Hematopoietic multipotent progenitor cell treated with erythropoietin and hydrocortisone succinate and interleukin-3 and kit ligand, for 15 days (in vitro differentiated cells): ENCODE measurements at regions not wholly inside any gene's neighbourhood (a gene's known extent, or its start where the extent isn't known, plus 50 kb on each side); places are given as distances from the start of the nearest gene placed in this dataset.
"Not testable (repeated sequence)": the region's sequence is repeated elsewhere in the genome, so short reads cannot be mapped to it uniquely, and the experiment has no call there.

ENCODE experiments used
- DNase-seq: peaks from one replicate; pipeline ENCODE4 v3.0.0-alpha.2; 2015; ENCODE audit warnings: low spot score

DNA sequence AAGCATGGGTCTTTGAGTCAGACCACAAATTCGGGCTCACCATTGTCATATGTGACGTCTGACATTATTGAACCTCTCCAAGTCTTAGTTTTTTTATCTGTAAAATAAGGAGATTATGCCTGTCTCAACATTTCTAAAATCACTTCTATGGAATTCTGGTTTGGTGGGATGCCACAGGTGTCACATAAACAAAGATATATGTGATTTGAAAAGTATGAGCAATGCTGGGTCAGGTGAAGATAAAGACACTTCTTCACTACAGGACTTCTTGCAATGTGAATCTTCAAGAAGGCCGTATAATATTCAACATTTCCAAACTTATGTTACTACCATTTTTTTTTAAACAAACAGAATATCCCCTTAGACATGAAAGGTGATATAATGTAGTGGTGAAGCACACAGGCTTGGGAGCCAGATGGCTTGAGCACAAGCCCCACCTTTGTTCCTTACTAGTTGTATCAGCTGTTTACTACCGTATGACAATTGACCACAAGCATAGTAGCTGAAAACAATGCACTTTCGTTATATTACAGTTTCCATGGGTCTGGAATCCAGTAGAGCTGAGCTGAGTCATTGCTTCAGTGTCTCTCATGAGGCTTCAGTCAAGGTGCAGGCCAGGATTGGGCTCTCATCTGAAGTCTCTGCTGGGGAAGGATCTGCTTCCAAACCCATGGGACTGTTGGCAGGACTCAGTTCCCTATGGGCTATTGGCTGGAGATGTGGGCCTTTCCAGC lies 87.7 kb downstream of the UTP18 start:
- DNase-seq: no peak

DNA sequence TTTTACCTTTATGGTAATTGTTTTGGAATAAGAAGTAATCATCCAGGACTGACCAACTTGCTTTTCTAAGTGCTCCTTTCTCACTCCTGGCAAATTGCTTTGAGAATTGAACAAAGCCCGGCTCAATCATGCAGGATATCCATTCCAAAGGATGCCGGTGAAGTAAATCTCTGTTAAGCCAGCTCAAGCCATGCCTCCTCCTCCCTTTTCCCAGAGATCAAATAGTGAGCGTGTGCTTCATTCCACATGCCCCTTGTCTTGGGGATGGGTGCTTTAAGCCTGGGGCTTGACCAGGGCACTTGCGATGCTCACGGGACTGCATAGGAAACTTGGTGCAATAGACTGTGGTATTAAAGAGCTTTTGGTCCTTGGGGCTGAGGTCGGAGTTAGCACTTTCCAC lies 90.7 kb downstream of the UTP18 start:
- no peak for DNase-seq

DNA sequence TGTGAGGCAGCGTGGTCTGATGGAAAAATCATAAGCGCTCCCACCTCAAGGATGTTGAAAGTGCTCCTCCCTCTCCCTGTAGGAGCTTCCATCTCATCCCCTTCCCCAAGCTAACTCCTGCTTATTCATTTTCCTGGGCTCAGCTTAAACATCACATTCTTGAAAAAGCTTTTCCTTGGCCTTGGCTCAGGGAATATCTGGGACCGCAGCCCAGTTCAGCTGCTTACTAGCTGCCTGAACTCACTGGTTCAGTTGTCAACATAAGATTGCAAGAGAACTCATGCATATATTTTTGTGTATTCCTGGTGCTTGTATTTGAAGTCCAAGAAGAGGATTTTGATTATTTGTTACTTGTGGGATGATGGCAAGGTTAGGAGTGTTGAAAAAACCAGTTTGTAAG lies 91.5 kb downstream of the UTP18 start:
- DNase-seq: no peak

DNA sequence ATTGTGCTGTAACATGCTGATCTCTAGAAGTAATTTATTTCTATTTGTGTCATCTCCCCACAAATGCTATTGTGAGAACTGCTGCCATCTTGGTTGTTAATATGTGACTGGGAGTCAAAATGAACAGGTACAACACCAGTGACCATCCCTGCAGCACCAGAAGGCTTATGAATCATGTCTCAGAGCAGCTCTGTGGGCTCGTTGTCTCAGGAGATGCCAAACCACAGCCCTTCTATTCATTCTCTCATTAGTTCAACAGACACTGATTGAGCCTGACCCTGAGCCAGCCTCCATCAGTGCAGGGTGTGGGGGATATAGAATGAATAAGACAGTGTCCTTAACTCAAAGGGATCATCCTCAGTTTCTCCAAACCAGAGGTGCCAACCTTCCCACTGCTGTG lies 92.5 kb downstream of the UTP18 start:
- no peak for DNase-seq

DNA sequence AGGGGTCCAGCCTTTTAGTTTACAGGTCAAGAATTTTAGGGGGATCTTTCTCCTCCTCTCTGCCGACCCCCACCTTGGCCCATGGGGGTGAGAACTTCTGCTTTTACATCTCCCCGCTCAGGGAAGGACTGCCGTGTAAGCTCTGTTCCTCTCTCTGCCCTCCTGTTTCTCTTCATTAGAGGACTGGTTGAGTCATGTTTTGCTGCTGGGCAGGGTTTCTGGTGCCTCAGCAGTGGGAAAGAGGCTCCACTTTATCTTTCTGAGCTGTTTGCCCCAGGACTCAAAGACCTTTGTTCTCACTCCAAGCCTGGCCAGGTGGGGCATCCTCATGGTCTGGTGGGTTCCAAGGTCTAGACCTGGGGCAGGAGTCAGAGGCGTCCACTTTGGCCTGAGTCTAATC lies 93.0 kb downstream of the UTP18 start:
- DNase-seq: no peak

DNA sequence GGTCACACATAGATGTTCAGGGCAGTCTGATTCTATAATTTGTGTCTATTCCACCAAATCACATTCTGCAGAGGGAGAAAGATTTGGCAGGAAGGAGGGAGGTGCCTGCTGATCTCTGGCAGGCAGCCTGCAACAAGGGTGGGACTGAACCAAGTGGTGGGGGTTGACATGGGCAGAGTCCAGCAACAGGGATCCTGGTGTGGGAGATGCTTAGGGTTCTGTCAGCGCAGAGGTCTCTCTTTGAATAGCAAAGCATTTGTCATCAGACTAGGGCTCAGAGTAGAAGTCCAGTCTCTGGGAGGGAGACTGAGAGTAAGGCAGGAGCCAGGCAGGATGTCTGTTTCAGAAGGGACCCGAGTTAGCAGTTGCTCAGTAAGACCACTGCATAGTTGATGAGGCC lies 94.6 kb downstream of the UTP18 start:
- no peak for DNase-seq

DNA sequence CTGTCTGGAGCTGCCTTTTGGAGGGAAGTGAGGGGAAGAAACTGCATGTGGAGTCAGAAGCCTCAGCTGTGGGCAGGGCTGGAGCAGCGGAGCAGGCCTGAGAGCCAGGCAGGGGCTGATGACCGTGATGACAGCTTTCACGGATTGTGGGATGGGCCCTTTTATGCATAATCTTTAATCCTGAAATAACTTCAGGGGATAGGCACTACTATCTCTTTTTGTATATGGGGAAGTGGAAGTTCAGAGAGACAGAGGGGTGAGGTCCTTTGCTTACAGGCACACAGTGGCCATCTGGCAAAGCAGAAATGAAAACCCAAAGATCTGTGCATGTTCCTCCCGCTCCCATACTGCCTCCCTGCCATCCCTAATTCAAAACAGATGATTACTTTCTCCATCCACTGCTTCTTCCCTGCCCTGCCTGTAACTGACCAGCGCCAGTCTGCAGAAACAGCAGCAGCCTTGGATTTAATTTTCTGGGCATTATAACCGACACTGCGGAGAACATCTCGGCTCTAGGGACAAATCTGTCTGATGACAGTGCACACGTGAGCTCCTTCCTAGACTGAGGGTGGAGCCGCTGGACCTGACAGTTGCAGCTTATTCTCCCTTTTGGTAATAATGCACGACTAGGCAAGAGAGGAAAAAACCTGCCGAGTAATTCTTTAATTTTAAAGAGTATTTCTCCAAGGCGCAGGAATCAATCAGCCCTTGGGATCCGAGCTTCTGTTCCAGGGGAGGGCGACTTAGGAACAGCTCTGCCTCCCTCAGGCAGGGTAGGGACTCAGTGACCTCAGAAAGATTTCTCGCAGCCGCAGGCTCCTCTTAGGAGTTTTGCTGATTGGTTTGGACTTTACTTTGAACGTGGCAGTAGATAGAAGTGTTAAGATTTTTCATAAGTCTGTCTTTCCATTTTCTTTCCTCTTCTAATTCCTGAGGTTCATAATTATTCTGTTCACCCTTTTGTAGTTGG lies 95.4 kb downstream of the UTP18 start:
- DNase-seq: no peak

DNA sequence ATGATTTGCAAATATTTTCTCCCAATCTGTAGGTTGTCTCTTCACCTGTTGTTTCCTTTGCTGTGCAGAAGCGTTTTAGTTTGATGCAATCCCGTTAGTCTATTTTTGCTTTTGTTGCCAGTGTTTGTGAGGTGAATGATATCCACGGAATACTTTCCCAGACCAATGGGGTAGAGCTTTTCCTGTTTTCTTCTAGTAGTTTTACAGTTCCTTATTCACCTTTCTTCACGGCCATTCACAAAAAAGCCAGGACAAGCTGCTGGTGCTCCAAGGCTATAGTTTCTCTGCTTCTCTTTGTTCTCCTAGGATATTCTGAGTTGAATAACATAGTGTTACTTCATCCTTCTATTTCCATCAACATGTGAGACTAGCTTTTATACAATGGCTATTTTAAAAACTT lies 98.7 kb downstream of the UTP18 start:
- no peak for DNase-seq

DNA sequence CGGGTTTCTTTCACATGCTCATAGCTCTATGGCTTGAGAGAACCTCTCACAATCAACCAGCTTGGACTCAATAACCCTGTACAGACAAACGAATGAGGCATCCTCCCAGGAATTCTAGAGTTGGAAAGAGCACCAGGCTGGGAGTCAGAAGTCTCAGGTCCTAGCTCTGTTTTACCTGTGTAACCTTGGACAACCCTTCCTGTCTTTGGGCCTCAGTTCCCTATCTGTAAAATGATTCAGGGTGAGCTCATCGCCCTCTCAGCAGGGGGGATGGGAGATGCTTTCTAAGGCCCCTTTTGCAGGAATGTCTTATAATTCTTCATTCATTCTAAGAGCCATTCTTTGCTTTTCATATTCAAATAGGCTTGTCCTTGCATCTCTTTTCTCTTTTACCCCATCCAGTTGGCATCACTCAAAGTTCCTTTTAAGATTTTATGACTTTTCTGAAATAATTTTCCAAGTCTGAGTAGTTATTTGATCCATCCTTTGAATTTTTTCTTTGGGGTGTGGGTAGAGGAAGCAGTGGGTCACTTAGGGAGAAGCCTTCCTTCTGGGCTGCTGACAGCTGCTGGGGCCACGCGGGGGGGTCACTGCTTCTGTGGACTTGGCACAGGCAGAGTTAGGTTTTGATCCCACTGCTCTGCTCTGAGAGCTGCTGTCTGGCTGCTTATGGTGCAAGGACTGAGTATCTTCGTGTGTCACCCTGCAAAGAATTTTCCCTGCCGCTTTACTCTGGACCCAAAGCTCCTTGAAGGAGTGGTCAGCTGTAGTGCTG lies 102.7 kb downstream of the UTP18 start:
- no peak for DNase-seq

DNA sequence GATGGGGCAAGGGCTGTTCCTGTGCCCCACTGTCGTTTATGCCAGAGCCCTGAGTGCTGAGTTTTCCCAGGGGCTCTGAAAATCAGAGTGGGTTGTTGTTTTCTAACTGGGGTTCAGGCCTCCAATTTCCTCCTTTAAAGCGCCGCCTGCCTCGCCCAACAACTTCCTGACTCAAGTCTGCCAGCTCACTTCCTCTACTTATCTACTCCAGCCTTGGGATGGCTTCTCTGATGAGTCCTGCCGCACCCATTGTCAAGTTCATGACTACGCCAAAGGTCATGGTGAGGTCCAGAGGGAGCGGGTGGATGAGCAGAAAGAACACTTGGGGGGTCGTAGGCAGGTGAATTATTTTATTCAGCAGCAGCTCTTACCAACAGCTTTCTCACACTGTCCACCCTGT lies 104.7 kb downstream of the UTP18 start:
- no peak for DNase-seq

DNA sequence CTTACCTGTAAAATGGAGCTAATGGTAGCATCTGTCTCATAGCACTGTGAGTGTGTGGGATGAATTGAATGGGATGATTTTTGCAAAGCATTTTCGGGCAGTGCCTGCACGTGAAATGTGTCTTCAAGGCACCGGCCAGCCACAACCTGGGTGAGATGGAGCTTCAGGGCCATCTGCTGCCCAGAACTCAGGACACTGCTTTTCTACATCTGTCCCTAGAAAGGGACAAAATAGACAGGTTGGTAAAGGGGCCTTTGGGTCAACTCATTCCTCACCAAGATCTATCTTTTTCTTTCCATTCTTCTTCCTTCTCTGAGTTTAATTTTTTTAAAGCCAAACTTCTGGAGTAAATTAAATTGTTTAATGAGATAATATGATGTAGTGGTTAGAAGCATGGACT lies 106.5 kb downstream of the UTP18 start:
- no peak for DNase-seq

DNA sequence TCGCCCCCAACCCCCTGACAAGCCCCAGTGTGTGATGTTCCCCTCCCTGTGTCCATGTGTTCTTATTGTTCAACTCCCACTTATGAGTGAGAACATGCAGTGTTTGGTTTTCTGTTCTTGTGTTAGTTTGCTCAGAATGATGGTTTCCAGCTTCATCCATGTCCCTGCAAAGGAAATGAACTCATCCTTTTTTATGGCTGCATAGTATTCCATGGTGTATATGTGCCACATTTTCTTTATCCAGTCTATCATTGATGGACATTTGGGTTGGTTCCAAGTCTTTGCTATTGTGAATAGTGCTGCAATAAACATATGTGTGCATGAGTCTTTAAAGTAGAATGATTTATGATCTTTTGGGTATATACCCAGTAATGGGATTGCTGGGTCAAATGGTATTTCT lies 107.5 kb downstream of the UTP18 start:
- not testable (repeated sequence) for DNase-seq

DNA sequence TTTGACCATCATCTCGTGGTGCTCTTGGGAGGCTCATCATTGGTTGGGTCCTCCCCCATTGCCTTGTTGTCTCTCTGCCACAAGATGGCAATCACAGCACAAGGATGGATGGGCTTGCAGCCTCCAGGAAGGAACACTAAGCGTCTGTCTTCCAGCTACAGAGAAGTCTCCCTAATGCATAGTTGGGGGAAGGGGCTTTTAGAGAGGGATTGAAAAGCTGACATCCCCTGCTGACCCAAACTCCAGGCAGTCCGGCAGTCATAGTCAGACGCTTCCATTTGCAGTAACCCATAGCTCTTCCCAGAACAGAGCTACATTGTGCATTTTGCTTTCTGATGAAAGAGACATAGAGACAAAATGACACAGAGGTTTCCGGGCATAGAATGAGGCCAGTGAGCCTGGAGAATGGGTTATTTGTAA lies 111.4 kb downstream of the UTP18 start:
- DNase-seq: no peak

DNA sequence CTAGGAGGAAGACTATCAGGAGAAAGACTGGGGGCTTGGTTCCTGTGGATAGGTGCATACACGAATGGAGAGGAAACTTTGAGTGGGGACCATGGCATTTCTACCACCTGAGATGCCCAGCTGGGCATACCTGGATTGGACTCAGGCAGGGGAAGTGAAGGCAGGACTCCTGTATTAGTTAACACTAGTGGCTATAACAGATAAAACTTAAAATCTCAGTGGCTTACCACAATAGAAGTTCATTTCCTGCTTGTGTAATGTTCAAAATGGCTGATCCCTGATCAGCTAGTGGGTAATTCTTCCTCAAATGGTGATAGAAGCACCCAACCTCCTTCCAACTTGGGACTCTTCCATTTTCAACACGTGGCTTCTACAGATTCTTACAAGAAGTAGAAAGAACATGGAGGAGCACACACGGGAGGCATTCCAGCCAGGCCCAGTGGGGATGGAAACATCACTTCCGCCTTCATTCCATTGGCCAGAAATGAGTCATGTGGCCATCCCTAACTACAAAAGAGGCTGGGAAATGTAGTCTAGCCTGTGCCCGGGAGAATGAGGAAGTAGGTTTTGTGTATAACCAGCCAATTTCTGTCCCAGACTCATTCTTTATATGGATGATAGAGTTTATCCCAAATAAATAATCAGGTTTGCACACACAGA lies 112.1 kb downstream of the UTP18 start:
- DNase-seq: peak; percentile 9

DNA sequence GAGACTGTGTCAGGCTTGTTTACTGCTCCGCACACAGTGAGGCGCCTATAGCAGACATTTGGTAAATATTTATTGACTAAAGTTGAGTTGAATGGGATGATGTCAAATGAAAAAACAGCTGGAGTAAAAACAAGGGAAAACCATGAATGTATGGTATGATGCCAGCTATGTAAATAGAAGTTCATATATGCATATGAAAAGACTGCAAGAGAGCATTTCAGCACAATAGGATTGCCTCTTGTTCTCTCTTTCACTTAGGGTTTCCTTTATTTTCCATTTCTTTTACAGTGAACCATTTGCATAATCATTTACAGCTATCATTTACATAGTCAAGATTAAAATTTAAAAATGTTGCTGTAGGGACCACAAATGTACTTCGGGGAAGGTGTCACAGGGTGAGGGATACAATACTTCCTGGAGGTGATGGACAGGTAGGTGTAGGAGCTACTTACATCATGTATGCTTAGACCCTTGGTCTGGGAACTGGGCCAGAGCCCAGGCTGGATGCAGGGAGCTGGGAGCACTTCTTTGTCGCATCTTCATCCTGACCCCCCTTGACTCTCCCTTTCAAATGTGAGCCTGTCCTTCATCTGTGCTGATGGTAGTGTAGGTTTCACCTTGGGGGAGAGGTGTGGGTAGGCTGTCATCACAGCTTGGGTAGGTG lies 113.3 kb downstream of the UTP18 start:
- no peak for DNase-seq

DNA sequence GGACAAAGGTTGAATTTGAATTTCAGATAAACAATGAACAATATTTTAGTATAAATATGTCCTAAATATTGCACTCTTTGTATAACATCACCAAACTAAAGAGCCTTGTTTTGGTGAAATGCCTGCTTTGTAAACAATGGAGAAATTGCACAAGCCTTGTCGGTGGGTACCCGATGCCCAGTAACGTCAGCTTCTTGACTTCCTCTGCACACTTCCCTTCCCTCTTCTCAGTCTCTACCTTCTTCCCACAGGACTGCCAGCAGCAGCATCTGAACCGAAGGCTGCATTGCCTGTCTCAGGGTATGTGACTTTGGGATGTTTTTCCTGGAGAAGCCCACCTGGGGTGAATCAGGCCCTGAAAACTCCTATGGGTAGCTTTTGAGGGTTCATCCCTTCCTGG lies 113.9 kb downstream of the UTP18 start:
- no peak for DNase-seq

DNA sequence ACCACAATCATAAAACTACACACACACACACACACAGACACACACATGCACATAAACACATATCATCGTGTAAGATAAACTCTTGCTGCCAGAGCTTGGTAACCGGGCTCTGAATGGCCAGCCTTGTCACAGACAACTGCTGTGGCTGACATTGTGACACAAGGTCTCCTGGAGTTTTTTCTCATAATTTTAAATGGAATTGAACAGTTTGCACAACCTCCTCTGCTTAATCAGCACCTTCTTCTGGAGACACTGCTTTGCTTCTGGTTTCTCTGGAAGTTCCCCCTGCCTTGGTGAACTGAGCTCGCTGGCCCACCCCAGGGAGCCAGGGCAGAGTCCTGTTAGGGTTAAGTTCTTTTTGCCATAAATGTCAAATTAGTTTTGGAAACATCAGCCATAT lies 115.4 kb downstream of the UTP18 start:
- DNase-seq: no peak

DNA sequence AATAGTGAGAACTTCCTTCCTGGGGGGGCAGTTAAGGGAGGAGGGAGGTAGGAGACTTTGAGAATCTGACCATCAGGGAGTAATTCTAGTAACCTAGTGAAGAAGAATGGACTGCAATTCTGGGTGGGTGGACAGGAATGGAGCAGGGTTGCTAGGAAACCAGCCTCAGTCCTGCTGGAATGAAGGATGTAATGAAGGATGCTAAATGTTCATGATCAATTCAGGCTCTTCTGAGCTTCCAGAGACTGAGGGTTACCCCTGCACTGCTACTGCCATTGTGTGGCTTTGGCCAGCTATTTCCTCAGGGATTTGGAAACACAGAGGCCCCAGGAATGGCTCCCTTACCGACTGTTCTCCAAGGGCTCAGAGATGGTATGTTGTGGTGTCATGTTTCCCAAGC lies 116.4 kb downstream of the UTP18 start:
- no peak for DNase-seq

DNA sequence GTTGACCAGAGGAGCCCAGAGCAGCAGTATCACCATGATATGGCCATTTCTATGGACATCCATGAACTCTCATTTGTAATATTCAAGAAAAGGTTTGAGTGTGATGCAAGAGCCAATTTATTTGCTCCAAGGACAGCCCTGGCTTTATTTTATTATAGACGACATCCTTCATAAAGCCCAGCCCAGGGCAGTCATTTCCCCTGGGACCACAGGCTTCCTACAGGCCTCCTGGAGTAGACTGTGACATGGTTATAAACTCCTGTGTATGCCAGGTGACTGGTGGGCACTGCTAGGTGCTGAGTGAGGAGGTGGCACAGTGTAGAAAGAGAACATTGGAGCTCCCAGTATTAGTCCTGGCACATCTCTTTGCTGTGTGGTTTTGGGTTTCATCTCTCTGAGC lies 120.9 kb downstream of the UTP18 start:
- DNase-seq: no peak

DNA sequence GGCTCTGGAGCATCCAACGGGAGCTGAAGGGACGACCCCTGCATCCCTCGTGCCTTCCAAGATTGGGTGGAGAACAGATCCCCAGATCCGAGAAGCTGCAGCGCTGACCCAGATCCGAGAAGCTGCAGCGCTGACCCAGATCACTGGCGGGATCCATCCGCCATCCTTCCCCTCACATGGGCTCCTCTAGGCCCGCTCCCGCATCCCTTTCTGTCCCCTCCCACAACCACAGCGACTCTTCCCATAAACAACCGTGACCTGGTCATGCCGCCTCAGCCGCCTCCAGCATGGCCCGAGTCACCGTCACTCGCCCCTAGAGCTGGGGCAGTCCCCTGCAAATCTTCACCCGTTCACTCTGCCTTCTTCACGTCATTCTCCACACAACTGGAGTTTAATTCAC lies 124.9 kb downstream of the UTP18 start:
- no peak for DNase-seq

DNA sequence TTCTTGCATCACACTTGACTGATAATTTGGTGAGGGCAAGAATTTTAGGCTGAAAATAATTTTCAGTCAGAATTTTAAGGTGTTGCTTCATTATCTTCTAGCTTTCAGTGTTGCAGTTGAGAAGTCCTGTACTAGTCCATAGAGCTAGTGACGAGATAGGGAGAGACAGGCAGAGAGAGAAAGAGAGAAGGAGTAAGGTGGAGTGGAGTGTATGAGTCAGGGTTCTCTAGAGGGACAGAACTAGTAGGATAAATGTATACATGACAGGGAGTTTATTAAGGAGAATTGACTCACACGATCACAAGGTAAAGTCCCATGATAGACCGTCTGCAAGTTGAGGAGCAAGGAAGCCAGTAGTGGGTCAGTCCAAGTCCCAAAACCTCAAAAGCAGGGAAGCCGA lies 127.2 kb downstream of the UTP18 start:
- DNase-seq: no peak

DNA sequence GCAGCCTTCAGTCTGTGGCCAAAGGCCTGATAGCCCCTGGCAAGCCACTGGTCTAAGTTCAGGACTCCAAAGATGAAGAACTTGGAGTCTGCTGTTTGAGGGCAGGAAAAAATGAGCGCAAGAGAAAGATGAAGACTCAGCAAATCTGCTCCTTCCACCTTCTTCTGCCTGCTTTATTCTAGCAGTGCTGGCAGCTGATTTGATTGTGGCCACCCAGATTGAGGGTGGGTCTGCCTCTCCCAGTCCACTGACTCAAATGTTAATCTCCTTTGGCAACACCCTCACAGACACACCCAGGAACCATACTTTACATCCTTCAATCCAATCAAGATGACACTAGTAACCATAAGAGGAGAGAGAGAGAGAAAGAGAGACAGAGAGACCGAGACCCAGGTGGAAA lies 127.6 kb downstream of the UTP18 start:
- no peak for DNase-seq
